Activated CD4-positive, alpha-beta memory T cell treated with anti-CD3 and anti-CD28 coated beads, Interleukin-2, amount 10 ng/mL, durations not matched to agents 7 days and 5 days (primary cell): ENCODE measurements at regions not wholly inside any gene's neighbourhood (a gene's known extent, or its start where the extent isn't known, plus 50 kb on each side); places are given as distances from the start of the nearest gene placed in this dataset.
"Not testable (repeated sequence)": the region's sequence is repeated elsewhere in the genome, so short reads cannot be mapped to it uniquely, and the experiment has no call there.

ENCODE experiments used
- CTCF ChIA-PET: fragments of 350-600 bp; sonication (Branson Sonifier 250); formaldehyde crosslinking; loops from one replicate; lab custom pipeline; 2021; ENCODE audit warnings: antibody characterized with exemption, inconsistent platforms; lab: Charles Lee
- POLR2A ChIA-PET: fragments of 350-600 bp; sonication (Branson Sonifier 250); formaldehyde crosslinking; loops from one replicate; lab custom pipeline; 2021; ENCODE audit warnings: antibody characterized with exemption; lab: Charles Lee
- DNase-seq: peaks from one replicate; pipeline ENCODE4 v3.0.0-alpha.2; 2020
- H3K27ac Mint-ChIP-seq: one replicate; pipeline ENCODE4 v1.8.0; 2021; ENCODE audit warnings: mild to moderate bottlenecking, mixed read lengths
- H3K27me3 Mint-ChIP-seq: one replicate; pipeline ENCODE4 v1.8.0; 2021; ENCODE audit warnings: mixed read lengths
- H3K36me3 Mint-ChIP-seq: one replicate; pipeline ENCODE4 v1.8.0; 2021; ENCODE audit warnings: low read depth, mixed read lengths
- H3K4me1 Mint-ChIP-seq: one replicate; pipeline ENCODE4 v1.8.0; 2021; ENCODE audit warnings: mixed read lengths
- H3K4me3 Mint-ChIP-seq: one replicate; pipeline ENCODE4 v1.8.0; 2021; ENCODE audit warnings: mild to moderate bottlenecking, mixed read lengths
- H3K9me3 Mint-ChIP-seq: one replicate; pipeline ENCODE4 v1.8.0; 2021; ENCODE audit warnings: mixed read lengths

GRCh38 chr4:64715741-64716140 lies 306.5 kb upstream of the TECRL start:
- H3K9me3 Mint-ChIP-seq, result no peaks in the 10 kb centered on the region
- H3K27ac Mint-ChIP-seq, result no peak overlapping the region

GRCh38 chr4:64713256-64713840 lies 304.1 kb upstream of the TECRL start:
- Mint-ChIP-seq H3K27me3 (no peaks in the 10 kb centered on the region), H3K27ac (no peak overlapping the region), H3K4me3 (no peak overlapping the region), H3K4me1 (no peaks in the 10 kb centered on the region), H3K36me3 (no peaks in the 10 kb centered on the region), H3K9me3 (no peaks in the 10 kb centered on the region)
- DNase-seq, result no peak
- ChIA-PET CTCF (no interaction called here), POLR2A (no interaction called here)

More at GRCh38 chr4:64715741-64716140, 306.5 kb upstream of the TECRL start:
- Mint-ChIP-seq H3K27me3 (no peaks in the 10 kb centered on the region), H3K4me3 (no peak overlapping the region), H3K36me3 (no peaks in the 10 kb centered on the region), H3K4me1 (no peaks in the 10 kb centered on the region)
- no peak for DNase-seq
- ChIA-PET CTCF (no interaction called here), POLR2A (no interaction called here)

- Mint-ChIP-seq H3K4me3 (no peak overlapping the region), H3K36me3 (no peaks in the 10 kb centered on the region), H3K27ac (no peak overlapping the region), H3K9me3 (no peaks in the 10 kb centered on the region), H3K27me3 (no peaks in the 10 kb centered on the region), H3K4me1 (no peaks in the 10 kb centered on the region)
- ChIA-PET POLR2A (no interaction called here), CTCF (no interaction called here)
- no peak for DNase-seq
Observed at GRCh38 chr4:64712590-64712989, 303.3 kb upstream of the TECRL start.

- H3K9me3 Mint-ChIP-seq, result peaks cover 8% of the 10 kb centered on the region
- ChIA-PET POLR2A (no interaction called here), CTCF (no interaction called here)
- no peaks in the 10 kb centered on the region for H3K36me3 Mint-ChIP-seq
- H3K27me3 Mint-ChIP-seq, result no peaks in the 10 kb centered on the region
- no peak for DNase-seq
- no peak overlapping the region for H3K27ac Mint-ChIP-seq
- no peak overlapping the region for H3K4me3 Mint-ChIP-seq
- H3K4me1 Mint-ChIP-seq, result no peaks in the 10 kb centered on the region
Observed at GRCh38 chr4:64705989-64706388, 296.7 kb upstream of the TECRL start.

GRCh38 chr4:64698171-64698570 lies 288.9 kb upstream of the TECRL start:
- Mint-ChIP-seq H3K4me3 (no peak overlapping the region), H3K9me3 (peaks cover 2% of the 10 kb centered on the region), H3K27ac (no peak overlapping the region), H3K27me3 (no peaks in the 10 kb centered on the region), H3K36me3 (no peaks in the 10 kb centered on the region), H3K4me1 (no peaks in the 10 kb centered on the region)
- no peak for DNase-seq
- ChIA-PET POLR2A (no interaction called here), CTCF (no interaction called here)

- DNase-seq, result no peak
- Mint-ChIP-seq H3K4me3 (no peak overlapping the region), H3K27ac (no peak overlapping the region), H3K4me1 (no peaks in the 10 kb centered on the region), H3K9me3 (peaks cover 4% of the 10 kb centered on the region), H3K27me3 (no peaks in the 10 kb centered on the region), H3K36me3 (no peaks in the 10 kb centered on the region)
- POLR2A ChIA-PET, result no interaction called here
- CTCF ChIA-PET, result no interaction called here
Observed at GRCh38 chr4:64682946-64683345, 273.7 kb upstream of the TECRL start.

GRCh38 chr4:64682481-64682880 lies 273.2 kb upstream of the TECRL start:
- H3K27ac Mint-ChIP-seq, result no peak overlapping the region
- no peak for DNase-seq
- POLR2A ChIA-PET, result no interaction called here
- peaks cover 4% of the 10 kb centered on the region for H3K9me3 Mint-ChIP-seq
- CTCF ChIA-PET, result no interaction called here
- H3K36me3 Mint-ChIP-seq, result no peaks in the 10 kb centered on the region
- no peaks in the 10 kb centered on the region for H3K27me3 Mint-ChIP-seq
- H3K4me1 Mint-ChIP-seq, result no peaks in the 10 kb centered on the region
- no peak overlapping the region for H3K4me3 Mint-ChIP-seq

GRCh38 chr4:64673121-64673520 lies 263.9 kb upstream of the TECRL start:
- H3K36me3 Mint-ChIP-seq, DNase-seq, H3K4me1 Mint-ChIP-seq, H3K27ac Mint-ChIP-seq, POLR2A ChIA-PET, CTCF ChIA-PET, H3K4me3 Mint-ChIP-seq, H3K27me3 Mint-ChIP-seq: not testable (repeated sequence)
- peaks cover 11% of the 10 kb centered on the region for H3K9me3 Mint-ChIP-seq

- ChIA-PET POLR2A (no interaction called here), CTCF (no interaction called here)
- DNase-seq, result no peak
- Mint-ChIP-seq H3K27me3 (no peaks in the 10 kb centered on the region), H3K9me3 (peaks cover 5% of the 10 kb centered on the region), H3K36me3 (no peaks in the 10 kb centered on the region), H3K27ac (no peak overlapping the region), H3K4me1 (no peaks in the 10 kb centered on the region), H3K4me3 (no peak overlapping the region)
Observed at GRCh38 chr4:64670647-64671046, 261.4 kb upstream of the TECRL start.

- Mint-ChIP-seq H3K9me3 (peaks cover 3% of the 10 kb centered on the region), H3K27ac (no peak overlapping the region), H3K4me1 (no peaks in the 10 kb centered on the region), H3K36me3 (no peaks in the 10 kb centered on the region), H3K27me3 (no peaks in the 10 kb centered on the region), H3K4me3 (no peak overlapping the region)
- ChIA-PET POLR2A (no interaction called here), CTCF (no interaction called here)
- no peak for DNase-seq
Observed at GRCh38 chr4:64643841-64644240, 234.6 kb upstream of the TECRL start.

- Mint-ChIP-seq H3K9me3 (peaks cover 4% of the 10 kb centered on the region), H3K27me3 (no peaks in the 10 kb centered on the region), H3K36me3 (no peaks in the 10 kb centered on the region), H3K4me1 (no peaks in the 10 kb centered on the region), H3K4me3 (no peak overlapping the region), H3K27ac (no peak overlapping the region)
- no peak for DNase-seq
- ChIA-PET POLR2A (no interaction called here), CTCF (no interaction called here)
Observed at GRCh38 chr4:64642936-64643335, 233.7 kb upstream of the TECRL start.

GRCh38 chr4:64640402-64640801 lies 231.2 kb upstream of the TECRL start:
- H3K36me3 Mint-ChIP-seq, DNase-seq, H3K27ac Mint-ChIP-seq, H3K4me3 Mint-ChIP-seq, CTCF ChIA-PET, H3K9me3 Mint-ChIP-seq, H3K4me1 Mint-ChIP-seq, POLR2A ChIA-PET, H3K27me3 Mint-ChIP-seq: not testable (repeated sequence)

GRCh38 chr4:64625438-64625837 lies 216.2 kb upstream of the TECRL start:
- Mint-ChIP-seq H3K4me3 (no peak overlapping the region), H3K9me3 (no peaks in the 10 kb centered on the region), H3K4me1 (no peaks in the 10 kb centered on the region), H3K36me3 (no peaks in the 10 kb centered on the region), H3K27ac (no peak overlapping the region), H3K27me3 (no peaks in the 10 kb centered on the region)
- ChIA-PET POLR2A (no interaction called here), CTCF (no interaction called here)
- DNase-seq, result no peak

GRCh38 chr4:64617800-64618199 lies 208.6 kb upstream of the TECRL start:
- POLR2A ChIA-PET, result no interaction called here
- H3K9me3 Mint-ChIP-seq, result no peaks in the 10 kb centered on the region
- no peaks in the 10 kb centered on the region for H3K27me3 Mint-ChIP-seq
- no peaks in the 10 kb centered on the region for H3K4me1 Mint-ChIP-seq
- no peak for DNase-seq
- H3K4me3 Mint-ChIP-seq, result no peak overlapping the region
- H3K36me3 Mint-ChIP-seq, result no peaks in the 10 kb centered on the region
- CTCF ChIA-PET, result no interaction called here
- H3K27ac Mint-ChIP-seq, result no peak overlapping the region
